RWPE1 (cell line): ENCODE measurements at regions not wholly inside any gene's neighbourhood (a gene's known extent, or its start where the extent isn't known, plus 50 kb on each side); places are given as distances from the start of the nearest gene placed in this dataset.

Experiments used
- CTCF ChIA-PET: fragments of 350-600 bp; sonication (Branson Sonifier 250); formaldehyde crosslinking; extraction: SDS; loops from one replicate; lab custom pipeline; 2021; lab: Yijun Ruan, JAX
- POLR2A ChIA-PET: fragments of 400-600 bp; formaldehyde crosslinking; extraction: SDS; loops from one replicate; lab custom pipeline; 2020; ENCODE audit warnings: antibody characterized with exemption; ENCODE audit not compliant: low non-redundant PET; lab: Yijun Ruan, JAX
- DNase-seq: peaks from one replicate; pipeline ENCODE4 v3.0.0; 2012; ENCODE audit warnings: low spot score
- H3K27ac ChIP-seq: fragments of 450-650 bp; 2 replicates; pipeline ENCODE4 v1.5.1; 2017
- TF ChIP-seq, protein P1 (sequence below): fragments of 450-650 bp; conservative IDR thresholded peaks from 2 replicates; pipeline ENCODE4 v1.5.1; 2017; ENCODE audit warnings: low read depth, mild to moderate bottlenecking

GRCh38 chr17:72342627-72343527 lies 222.1 kb downstream of the SOX9 start:
- TF ChIP-seq, protein P1, sequence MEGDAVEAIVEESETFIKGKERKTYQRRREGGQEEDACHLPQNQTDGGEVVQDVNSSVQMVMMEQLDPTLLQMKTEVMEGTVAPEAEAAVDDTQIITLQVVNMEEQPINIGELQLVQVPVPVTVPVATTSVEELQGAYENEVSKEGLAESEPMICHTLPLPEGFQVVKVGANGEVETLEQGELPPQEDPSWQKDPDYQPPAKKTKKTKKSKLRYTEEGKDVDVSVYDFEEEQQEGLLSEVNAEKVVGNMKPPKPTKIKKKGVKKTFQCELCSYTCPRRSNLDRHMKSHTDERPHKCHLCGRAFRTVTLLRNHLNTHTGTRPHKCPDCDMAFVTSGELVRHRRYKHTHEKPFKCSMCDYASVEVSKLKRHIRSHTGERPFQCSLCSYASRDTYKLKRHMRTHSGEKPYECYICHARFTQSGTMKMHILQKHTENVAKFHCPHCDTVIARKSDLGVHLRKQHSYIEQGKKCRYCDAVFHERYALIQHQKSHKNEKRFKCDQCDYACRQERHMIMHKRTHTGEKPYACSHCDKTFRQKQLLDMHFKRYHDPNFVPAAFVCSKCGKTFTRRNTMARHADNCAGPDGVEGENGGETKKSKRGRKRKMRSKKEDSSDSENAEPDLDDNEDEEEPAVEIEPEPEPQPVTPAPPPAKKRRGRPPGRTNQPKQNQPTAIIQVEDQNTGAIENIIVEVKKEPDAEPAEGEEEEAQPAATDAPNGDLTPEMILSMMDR: no peak
- ChIA-PET POLR2A (no interaction called here), CTCF (no interaction called here)
- H3K27ac ChIP-seq: no peak overlapping the region
- DNase-seq: no peak

- ChIA-PET POLR2A (no interaction called here), CTCF (no interaction called here)
- DNase-seq: no peak
- no peak overlapping the region for H3K27ac ChIP-seq
- TF ChIP-seq, protein P1: no peak
These were observed 223.1 kb downstream of the SOX9 start for GRCh38 chr17:72343911-72344310.

DNA sequence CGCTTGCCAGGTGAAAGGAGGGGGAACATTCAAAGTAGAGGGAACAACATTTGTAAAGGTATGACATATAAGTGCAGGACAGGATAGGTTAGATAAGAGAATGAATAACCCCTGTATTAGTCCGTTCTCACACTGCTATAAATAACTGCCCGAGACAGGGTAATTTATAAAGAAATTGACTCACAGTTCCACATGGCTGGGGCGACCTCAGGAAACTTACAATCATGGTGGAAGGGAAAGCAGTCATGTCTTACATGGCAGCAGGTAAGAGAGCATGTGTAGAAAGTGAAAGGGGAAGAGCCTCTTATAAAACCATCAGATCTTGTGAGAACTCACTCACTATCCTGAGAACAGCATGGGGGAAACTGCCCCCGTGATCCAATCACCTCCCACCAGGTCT lies 223.8 kb downstream of the SOX9 start:
- no peak for DNase-seq
- CTCF ChIA-PET: no interaction called here
- TF ChIP-seq, protein P1: no peak

DNA sequence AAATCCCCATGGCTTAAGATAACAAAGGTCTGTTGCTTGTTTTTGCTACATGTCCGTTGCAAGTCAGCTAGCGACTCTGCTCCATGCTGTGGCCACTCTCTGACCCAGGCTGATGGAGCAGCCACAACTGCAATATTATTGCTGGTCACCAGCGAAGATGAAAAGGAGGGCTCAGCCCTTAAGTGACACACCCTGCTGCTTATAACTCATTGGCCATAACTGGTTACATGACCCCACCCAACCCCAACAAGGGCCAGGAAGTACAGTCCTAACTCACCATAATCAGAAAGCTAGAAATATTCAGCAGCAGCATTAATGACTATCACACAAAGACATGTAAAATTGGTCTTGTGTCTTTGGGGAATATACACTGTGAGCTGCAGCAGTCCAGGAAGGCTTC lies 224.3 kb downstream of the SOX9 start:
- POLR2A ChIA-PET: no interaction called here
- CTCF ChIA-PET: no interaction called here
- DNase-seq: no peak
- TF ChIP-seq, protein P1: no peak
- H3K27ac ChIP-seq: no peak overlapping the region

More for the DNA sequence above, 223.8 kb downstream of the SOX9 start:
- H3K27ac ChIP-seq: no peak overlapping the region
- POLR2A ChIA-PET: no interaction called here

GRCh38 chr17:72345536-72345935 lies 224.7 kb downstream of the SOX9 start:
- no peak for DNase-seq
- TF ChIP-seq, protein P1: no peak
- ChIA-PET CTCF (no interaction called here), POLR2A (no interaction called here)
- H3K27ac ChIP-seq: no peak overlapping the region

DNA sequence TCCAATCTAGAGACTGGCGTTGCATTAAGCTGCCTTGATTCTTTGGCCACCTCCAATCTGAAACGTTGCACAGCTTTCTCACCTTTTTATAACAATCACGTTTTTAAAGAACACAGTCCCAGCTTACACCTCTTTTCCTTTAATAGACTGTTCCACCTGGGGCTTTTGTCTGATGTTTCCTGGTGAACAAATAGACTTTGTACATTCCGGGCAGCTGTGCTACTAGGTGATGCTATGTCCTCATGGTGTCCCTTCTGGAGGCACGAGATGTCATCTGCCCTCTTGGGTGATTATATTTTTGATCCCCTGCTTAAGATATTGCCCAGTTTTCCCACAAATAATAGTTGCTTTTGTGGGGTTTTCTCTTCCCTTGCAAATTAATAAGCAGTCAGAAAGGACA lies 225.5 kb downstream of the SOX9 start:
- TF ChIP-seq, protein P1: no peak
- no peak overlapping the region for H3K27ac ChIP-seq
- CTCF ChIA-PET: interaction anchor here (0.7 kb wide), 1 partner anchor 577 kb away, joined by 3 read pairs; no protein-coding TSS in a partner anchor
- no peak for DNase-seq
- POLR2A ChIA-PET: no interaction called here
